Keratinocyte (primary cell): ENCODE measurements at regions not wholly inside any gene's neighbourhood (a gene's known extent, or its start where the extent isn't known, plus 50 kb on each side); places are given as distances from the start of the nearest gene placed in this dataset.

ENCODE experiments used
- CTCF ChIP-seq, 3 experiments: IDR thresholded peaks in 1 of 3; conservative IDR thresholded peaks in 1 of 3; optimal IDR thresholded peaks in 1 of 3; 2 replicates in 2 of 3; 3 replicates in 1 of 3; pipeline versions ENCODE3 to v1.5.1; 2011; ENCODE audit warnings: low read length in 3 of 3, mild to moderate bottlenecking in 3 of 3, moderate library complexity in 2 of 3, control low read depth in 1 of 3, inconsistent platforms in 1 of 3; ENCODE audit not compliant: insufficient read depth in 2 of 3; ENCODE audit errors: extremely low read depth in 1 of 3
- EZH2 ChIP-seq: IDR thresholded peaks from one replicate; pipeline ENCODE4 v1.6.1; 2012; ENCODE audit warnings: inconsistent platforms, mild to moderate bottlenecking, low read length, moderate library complexity

- TF ChIP-seq CTCF (optimal IDR thresholded peaks at IDR 0.05 in 1 of 3, IDR thresholded peaks at IDR 0.05 in 1 of 3, conservative IDR thresholded peaks at IDR 0.05 in 1 of 3; ENCODE audit: extremely low read depth in 1 of 3, insufficient read depth in 2 of 3, low read length in 3 of 3) (no peak), EZH2 (no peak)
Measured at GRCh38 chr20:57102160-57102559, 164.3 kb downstream of the BMP7 start.
